RWPE2 (cell line): ENCODE measurements at regions not wholly inside any gene's neighbourhood (a gene's known extent, or its start where the extent isn't known, plus 50 kb on each side); places are given as distances from the start of the nearest gene placed in this dataset.
A peak's percentile ranks its signal among the peaks of the same experiment; 100 is the strongest.

Source experiments
- ATAC-seq: fragments of 200-7000 bp; cut with Tn5 transposase; 3 replicates; pipeline ENCODE4 v1.9.1; 2021; ENCODE audit warnings: low read depth
- DNase-seq: peaks from one replicate; pipeline ENCODE4 v3.0.0-alpha.2; 2020; ENCODE audit warnings: low spot score
- H3K27ac ChIP-seq: fragments of 450-650 bp; 2 replicates; pipeline ENCODE4 v1.5.1; 2017; ENCODE audit warnings: mild to moderate bottlenecking; ENCODE audit not compliant: poor library complexity, severe bottlenecking
- H3K27me3 ChIP-seq: fragments of 250-450 bp; sonication (Bioruptor Pico); 2 replicates; pipeline ENCODE4 v1.5.1; 2021; ENCODE audit warnings: mild to moderate bottlenecking, moderate library complexity; ENCODE audit not compliant: insufficient read depth, poor library complexity, severe bottlenecking
- H3K36me3 ChIP-seq: fragments of 250-450 bp; sonication (Bioruptor Pico); 2 replicates; pipeline ENCODE4 v1.5.1; 2020; ENCODE audit warnings: low read depth, mild to moderate bottlenecking, moderate library complexity
- H3K4me1 ChIP-seq: fragments of 250-450 bp; sonication (Bioruptor Pico); 2 replicates; pipeline ENCODE4 v1.5.1; 2021; ENCODE audit warnings: mild to moderate bottlenecking, moderate library complexity; ENCODE audit not compliant: insufficient read depth, poor library complexity, severe bottlenecking
- H3K4me3 ChIP-seq: fragments of 250-450 bp; sonication (Bioruptor Pico); 2 replicates; pipeline ENCODE4 v1.5.1; 2021; ENCODE audit warnings: mild to moderate bottlenecking, moderate library complexity; ENCODE audit not compliant: severe bottlenecking
- H3K9me3 ChIP-seq: fragments of 250-450 bp; sonication (Bioruptor Pico); 2 replicates; pipeline ENCODE4 v1.5.1; 2021; ENCODE audit warnings: mild to moderate bottlenecking, moderate library complexity; ENCODE audit not compliant: severe bottlenecking
- TF ChIP-seq, protein P1 (sequence below): fragments of 450-650 bp; IDR thresholded peaks from one replicate; pipeline ENCODE4 v1.5.1; 2017; ENCODE audit warnings: mild to moderate bottlenecking, moderate library complexity; ENCODE audit not compliant: poor library complexity, severe bottlenecking

GRCh38 chr4:126396121-126396520 is 1081.4 kb downstream of the FAT4 start:
- no peak for DNase-seq
- no peak for ATAC-seq
- Histone ChIP-seq H3K27ac (no peak overlapping the region), H3K36me3 (no peaks in the 10 kb centered on the region), H3K27me3 (no peaks in the 10 kb centered on the region), H3K4me3 (no peak overlapping the region), H3K4me1 (no peaks in the 10 kb centered on the region), H3K9me3 (no peaks in the 10 kb centered on the region)
- TF ChIP-seq, protein P1, sequence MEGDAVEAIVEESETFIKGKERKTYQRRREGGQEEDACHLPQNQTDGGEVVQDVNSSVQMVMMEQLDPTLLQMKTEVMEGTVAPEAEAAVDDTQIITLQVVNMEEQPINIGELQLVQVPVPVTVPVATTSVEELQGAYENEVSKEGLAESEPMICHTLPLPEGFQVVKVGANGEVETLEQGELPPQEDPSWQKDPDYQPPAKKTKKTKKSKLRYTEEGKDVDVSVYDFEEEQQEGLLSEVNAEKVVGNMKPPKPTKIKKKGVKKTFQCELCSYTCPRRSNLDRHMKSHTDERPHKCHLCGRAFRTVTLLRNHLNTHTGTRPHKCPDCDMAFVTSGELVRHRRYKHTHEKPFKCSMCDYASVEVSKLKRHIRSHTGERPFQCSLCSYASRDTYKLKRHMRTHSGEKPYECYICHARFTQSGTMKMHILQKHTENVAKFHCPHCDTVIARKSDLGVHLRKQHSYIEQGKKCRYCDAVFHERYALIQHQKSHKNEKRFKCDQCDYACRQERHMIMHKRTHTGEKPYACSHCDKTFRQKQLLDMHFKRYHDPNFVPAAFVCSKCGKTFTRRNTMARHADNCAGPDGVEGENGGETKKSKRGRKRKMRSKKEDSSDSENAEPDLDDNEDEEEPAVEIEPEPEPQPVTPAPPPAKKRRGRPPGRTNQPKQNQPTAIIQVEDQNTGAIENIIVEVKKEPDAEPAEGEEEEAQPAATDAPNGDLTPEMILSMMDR, result no peak

DNA sequence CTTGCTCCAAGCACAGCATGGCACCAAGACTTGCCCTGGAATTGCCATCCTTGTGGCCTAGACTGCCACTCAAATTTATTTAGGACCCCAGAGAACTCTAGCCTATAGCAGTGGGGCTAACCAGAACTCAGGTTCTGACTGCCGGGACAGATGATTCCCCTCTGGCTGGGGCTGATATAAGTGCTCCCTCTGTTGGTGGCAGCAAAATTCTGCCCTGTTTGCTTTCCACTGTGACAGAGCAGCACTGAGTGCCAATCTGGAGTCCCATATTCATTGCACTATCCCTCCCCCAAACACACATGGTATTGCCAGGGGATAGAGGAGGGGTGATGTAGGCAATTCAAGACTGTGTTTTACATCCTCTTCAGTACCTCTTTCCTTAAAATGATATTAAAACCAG is 1081.9 kb downstream of the FAT4 start:
- DNase-seq (no peak), ATAC-seq (no peak)
- Histone ChIP-seq H3K36me3 (no peaks in the 10 kb centered on the region), H3K4me1 (no peaks in the 10 kb centered on the region), H3K4me3 (no peak overlapping the region), H3K9me3 (no peaks in the 10 kb centered on the region), H3K27me3 (no peaks in the 10 kb centered on the region), H3K27ac (no peak overlapping the region)
- TF ChIP-seq, protein P1, result no peak

GRCh38 chr4:126404549-126404948 is 1089.8 kb downstream of the FAT4 start:
- peaks cover 5% of the 10 kb centered on the region for H3K4me1 ChIP-seq
- peak; percentile 64 for ATAC-seq
- TF ChIP-seq, protein P1, result no peak

DNA sequence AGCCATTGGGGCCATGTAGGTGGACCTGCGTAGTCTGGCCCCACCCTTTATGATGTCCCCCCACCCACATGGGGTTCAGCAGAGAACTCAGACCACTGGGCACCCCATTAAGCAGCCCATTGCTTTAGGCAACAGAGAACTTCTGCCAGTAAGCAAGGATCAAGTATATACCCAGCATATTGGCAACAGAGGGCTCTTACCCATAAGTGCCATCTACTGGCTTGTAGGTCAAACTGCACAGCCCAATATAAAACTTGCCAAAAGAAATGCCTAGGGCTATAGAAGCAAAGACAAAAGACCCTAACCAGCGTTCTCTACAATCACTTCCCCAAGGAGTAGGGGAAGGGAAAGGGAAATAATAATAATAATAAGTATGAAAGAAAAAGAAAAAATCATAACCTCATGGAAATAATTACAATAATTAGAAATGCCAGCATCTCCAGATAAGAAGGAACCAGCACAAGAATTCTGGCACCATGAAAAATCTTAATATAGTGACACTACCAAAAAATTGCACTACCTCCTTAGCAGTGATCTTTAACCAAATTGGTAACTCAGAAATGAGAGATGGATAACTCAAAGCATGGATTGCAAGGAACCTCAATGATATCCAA is 1090.7 kb downstream of the FAT4 start:
- Histone ChIP-seq H3K9me3 (no peaks in the 10 kb centered on the region), H3K4me1 (peaks cover 5% of the 10 kb centered on the region), H3K27ac (no peak overlapping the region), H3K4me3 (no peak overlapping the region), H3K36me3 (no peaks in the 10 kb centered on the region), H3K27me3 (no peaks in the 10 kb centered on the region)
- TF ChIP-seq, protein P1, result peak; percentile 29
- ATAC-seq (no peak), DNase-seq (no peak)

More at GRCh38 chr4:126404549-126404948, 1089.8 kb downstream of the FAT4 start:
- Histone ChIP-seq H3K27ac (no peak overlapping the region), H3K27me3 (no peaks in the 10 kb centered on the region), H3K9me3 (no peaks in the 10 kb centered on the region), H3K4me3 (no peak overlapping the region), H3K36me3 (no peaks in the 10 kb centered on the region)
- no peak for DNase-seq

DNA sequence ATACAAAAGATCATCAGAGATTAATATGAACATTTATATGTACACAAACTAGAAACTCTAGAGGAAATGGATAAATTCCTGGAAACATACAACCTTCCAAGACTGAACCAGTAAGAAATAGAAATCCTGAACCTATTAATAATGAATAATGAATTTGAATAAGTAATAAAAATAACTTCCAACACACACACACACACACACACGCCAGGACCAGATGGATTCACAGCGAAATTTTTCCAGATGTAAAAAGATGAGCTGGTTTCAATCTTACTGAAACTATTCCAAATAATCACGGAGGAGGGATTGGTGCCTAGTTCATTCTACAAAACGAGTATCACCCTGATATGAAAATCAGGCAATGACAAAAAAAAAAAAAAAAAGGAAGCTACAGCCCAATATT is 1095.0 kb downstream of the FAT4 start:
- DNase-seq, result no peak
- Histone ChIP-seq H3K27ac (no peak overlapping the region), H3K4me3 (no peak overlapping the region), H3K36me3 (no peaks in the 10 kb centered on the region), H3K27me3 (no peaks in the 10 kb centered on the region), H3K4me1 (peaks cover 1% of the 10 kb centered on the region), H3K9me3 (no peaks in the 10 kb centered on the region)
- TF ChIP-seq, protein P1, result no peak
- ATAC-seq, result no peak
